T-cell (primary cell): ENCODE measurements at regions not wholly inside any gene's neighbourhood (a gene's known extent, or its start where the extent isn't known, plus 50 kb on each side); places are given as distances from the start of the nearest gene placed in this dataset.

Experiments
- ATAC-seq, 4 experiments: fragments of 200-7000 bp in 3 of 4; fragments of 150-1000 bp in 1 of 4; cut with Tn5 transposase; replicated peaks in 1 of 4; 1 replicate in 3 of 4; 2 replicates in 1 of 4; pipeline ENCODE4 v1.10.0; 2021; ENCODE audit warnings: moderate library complexity in 3 of 4, mild to moderate bottlenecking in 2 of 4, moderate number of reproducible peaks in 1 of 4
- CTCF ChIA-PET, 2 donors: fragments of 300-600 bp; sonication (Branson Sonifier 250); formaldehyde crosslinking; loops; one replicate each; lab custom pipeline; 2022; ENCODE audit warnings: antibody characterized with exemption in 2 of 2; lab: Charles Lee
- POLR2A ChIA-PET, 2 donors: fragments of 300-600 bp; sonication (Branson Sonifier 250); formaldehyde crosslinking; loops; one replicate each; lab custom pipeline; 2022; ENCODE audit warnings: antibody characterized with exemption in 2 of 2; lab: Charles Lee
- DNase-seq, 35 experiments: peaks; one replicate each; pipeline versions ENCODE4 v3.0.0 to v3.0.0-alpha.2; 2013 to 2023
- H3K27ac ChIP-seq: one replicate; pipeline ENCODE4 v1.5.1; 2013; ENCODE audit warnings: low read length
- H3K27me3 ChIP-seq, 2 experiments: replicated peaks in 1 of 2; 1 replicate in 1 of 2; 2 replicates in 1 of 2; pipeline versions ENCODE4 v1.6.1 to v1.7.0; 2013; ENCODE audit warnings: low read length in 1 of 2, mixed read lengths in 1 of 2; ENCODE audit not compliant: control insufficient read depth in 2 of 2, insufficient read depth in 2 of 2; ENCODE audit errors: extremely low read depth in 1 of 2
- H3K36me3 ChIP-seq, 2 donors: 1 replicate in 1 of 2; 2 replicates in 1 of 2; pipeline versions ENCODE4 v1.6.1 to v1.7.0; 2013; ENCODE audit warnings: low read length in 1 of 2; ENCODE audit not compliant: control insufficient read depth in 2 of 2, insufficient read depth in 1 of 2; ENCODE audit errors: extremely low read depth in 1 of 2
- H3K4me1 ChIP-seq, 2 experiments: 1 replicate in 1 of 2; 2 replicates in 1 of 2; pipeline versions ENCODE4 v1.6.1 to v1.7.0; 2013; ENCODE audit warnings: low read length in 2 of 2, mixed read lengths in 1 of 2; ENCODE audit not compliant: insufficient read depth in 2 of 2, control insufficient read depth in 1 of 2; ENCODE audit errors: extremely low read depth in 1 of 2
- H3K4me3 ChIP-seq, 2 donors: 1 replicate in 1 of 2; 2 replicates in 1 of 2; pipeline versions ENCODE4 v1.5.1 to v1.7.0; 2013; ENCODE audit warnings: mild to moderate bottlenecking in 2 of 2, low read length in 1 of 2, moderate library complexity in 1 of 2; ENCODE audit not compliant: control insufficient read depth in 1 of 2; ENCODE audit errors: extremely low read depth in 1 of 2
- H3K9me3 ChIP-seq: 2 replicates; pipeline ENCODE4 v1.7.0; 2013
- H3K27ac Mint-ChIP-seq, 2 donors: one replicate each; pipeline ENCODE4 v1.8.0; 2020 to 2021; ENCODE audit warnings: mild to moderate bottlenecking in 2 of 2, mixed read lengths in 2 of 2
- H3K27me3 Mint-ChIP-seq, 2 donors: one replicate each; pipeline ENCODE4 v1.8.0; 2021 to 2022; ENCODE audit warnings: mixed read lengths in 2 of 2
- H3K36me3 Mint-ChIP-seq: one replicate; pipeline ENCODE4 v1.8.0; 2021; ENCODE audit warnings: mixed read lengths
- H3K4me1 Mint-ChIP-seq, 3 donors: one replicate each; pipeline ENCODE4 v1.8.0; 2020 to 2022; ENCODE audit warnings: mixed read lengths in 3 of 3, mild to moderate bottlenecking in 1 of 3
- H3K4me3 Mint-ChIP-seq, 3 donors: one replicate each; pipeline ENCODE4 v1.8.0; 2020 to 2022; ENCODE audit warnings: mild to moderate bottlenecking in 3 of 3, mixed read lengths in 3 of 3, moderate library complexity in 3 of 3
- H3K9me3 Mint-ChIP-seq, 3 donors: one replicate each; pipeline ENCODE4 v1.8.0; 2020 to 2022; ENCODE audit warnings: mixed read lengths in 3 of 3
- WGBS: methylation state at CpG from one replicate; pipeline ENCODE4 v1.1.5; 2013; ENCODE audit warnings: missing lambda C conversion rate; ENCODE audit not compliant: insufficient coverage; 5-methylcytosine and 5-hydroxymethylcytosine counted together

DNA sequence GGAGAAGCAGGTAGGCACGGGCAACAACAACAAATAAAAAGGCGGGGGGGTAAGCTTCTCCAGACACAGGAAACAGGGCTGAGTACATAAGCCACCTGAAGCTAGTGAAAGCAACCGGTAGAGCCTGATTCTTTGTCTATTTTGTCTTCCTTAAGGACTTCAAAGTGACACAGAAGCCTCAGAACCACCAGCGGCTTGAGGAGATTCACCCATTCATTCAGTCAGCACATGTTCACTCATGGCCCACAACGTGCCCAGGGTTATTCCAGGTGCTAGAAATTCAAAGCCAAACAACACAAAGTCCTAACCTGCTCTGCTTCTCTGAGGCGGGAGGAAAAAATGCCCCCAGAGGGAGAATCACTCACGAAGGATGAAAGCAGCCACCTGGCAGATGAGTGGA is 69.3 kb upstream of the C7orf33 start:
- DNase-seq, result no peak
- Histone ChIP-seq H3K36me3 (no peaks in the 10 kb centered on the region), H3K4me3 (no peak overlapping the region), H3K27me3 (peaks cover 0 to 8% of the 10 kb centered on the region in 2 experiments), H3K9me3 (no peaks in the 10 kb centered on the region), H3K27ac (no peak overlapping the region), H3K4me1 (peaks cover 0 to 3% of the 10 kb centered on the region in 2 experiments)
- peaks cover 30 to 46% of the 10 kb centered on the region in 2 donors for H3K27me3 Mint-ChIP-seq
- H3K4me1 Mint-ChIP-seq, result no peaks in the 10 kb centered on the region
- no peak for ATAC-seq
- H3K27ac Mint-ChIP-seq, result no peak overlapping the region
- H3K4me3 Mint-ChIP-seq, result no peak overlapping the region
- 46% methylated on average over 3 of the region's 7 CpGs for WGBS
- ChIA-PET POLR2A (no interaction called here), CTCF (interaction anchor here in 1 of 2 donors (0.6 kb wide), 1 partner anchor 440 kb away, joined by 3 read pairs; no protein-coding TSS in a partner anchor)
- no peaks in the 10 kb centered on the region for H3K9me3 Mint-ChIP-seq
- H3K36me3 Mint-ChIP-seq, result no peaks in the 10 kb centered on the region

DNA sequence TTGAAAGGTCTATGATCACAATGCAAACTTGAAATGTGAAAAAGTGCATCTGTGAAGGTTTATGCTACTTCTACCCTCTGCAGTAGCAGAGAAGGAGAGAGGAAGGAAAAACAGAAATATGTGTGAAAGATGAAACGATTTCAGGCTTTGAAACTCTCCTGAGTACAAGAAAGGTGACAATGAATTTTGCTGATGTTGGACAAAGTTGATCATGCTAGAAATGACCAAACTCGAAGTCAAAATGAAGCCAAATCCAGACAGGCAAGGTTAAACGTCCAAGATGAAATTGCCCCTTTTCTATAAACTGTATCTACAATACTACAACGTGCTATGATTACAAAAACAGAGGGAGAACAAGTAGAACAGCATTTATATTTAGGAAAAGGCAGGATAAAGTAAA is 67.0 kb upstream of the C7orf33 start:
- Mint-ChIP-seq H3K36me3 (no peaks in the 10 kb centered on the region), H3K4me3 (no peak overlapping the region), H3K27me3 (peaks cover 30 to 49% of the 10 kb centered on the region in 2 donors), H3K9me3 (no peaks in the 10 kb centered on the region), H3K27ac (no peak overlapping the region), H3K4me1 (peaks cover 3 to 8% (median 4%) of the 10 kb centered on the region in 3 donors)
- no peak for ATAC-seq
- ChIA-PET CTCF (no interaction called here), POLR2A (no interaction called here)
- WGBS, result 40% methylated on average over 1 of the region's 4 CpGs
- Histone ChIP-seq H3K4me1 (peaks cover 3 to 7% of the 10 kb centered on the region in 2 experiments), H3K36me3 (no peaks in the 10 kb centered on the region), H3K9me3 (no peaks in the 10 kb centered on the region), H3K27ac (no peak overlapping the region), H3K27me3 (peaks cover 0 to 12% of the 10 kb centered on the region in 2 experiments), H3K4me3 (no peak overlapping the region)
- DNase-seq, result no peak

DNA sequence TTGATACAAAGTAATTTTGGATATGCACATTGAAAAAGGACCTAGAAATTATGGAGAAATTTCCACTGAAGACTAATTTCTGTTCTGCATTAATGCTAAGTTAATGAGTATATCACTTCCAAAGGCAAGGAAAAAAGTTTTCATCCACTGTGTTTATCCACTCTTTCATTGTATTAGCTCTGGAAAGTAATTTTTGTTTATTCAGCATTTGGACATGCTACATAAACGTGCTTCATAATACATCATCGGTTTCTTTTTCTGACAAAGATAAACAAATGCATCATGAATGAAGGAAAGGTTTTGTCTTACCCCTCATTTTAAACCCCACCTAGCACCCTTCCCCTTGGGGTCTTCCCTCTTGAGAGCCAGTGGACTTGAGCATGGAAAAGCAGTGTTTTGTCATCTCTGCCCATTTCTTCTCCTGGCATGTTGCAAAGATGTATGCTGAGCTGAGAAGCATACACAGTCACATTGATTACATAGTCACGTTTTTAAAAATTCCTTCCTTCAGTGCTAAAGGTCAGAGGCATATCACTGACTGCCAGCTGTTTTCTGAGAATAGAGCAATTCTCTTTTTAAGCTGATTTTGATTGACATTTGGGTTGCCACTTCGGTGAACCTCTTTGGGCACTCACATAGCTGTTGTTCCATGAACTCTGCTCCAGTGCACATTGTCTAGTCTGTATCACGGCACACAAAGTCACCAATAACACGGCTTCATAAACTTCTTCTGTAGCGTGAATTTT is 65.9 kb upstream of the C7orf33 start:
- Histone ChIP-seq H3K4me3 (no peak overlapping the region), H3K36me3 (no peaks in the 10 kb centered on the region), H3K27me3 (peaks cover 0 to 12% of the 10 kb centered on the region in 2 experiments), H3K27ac (no peak overlapping the region), H3K9me3 (no peaks in the 10 kb centered on the region), H3K4me1 (peaks cover 3 to 7% of the 10 kb centered on the region in 2 experiments)
- Mint-ChIP-seq H3K27me3 (peaks cover 34 to 46% of the 10 kb centered on the region in 2 donors), H3K4me1 (peaks cover 3 to 8% (median 4%) of the 10 kb centered on the region in 3 donors), H3K36me3 (no peaks in the 10 kb centered on the region), H3K4me3 (no peak overlapping the region), H3K9me3 (no peaks in the 10 kb centered on the region), H3K27ac (no peak overlapping the region)
- ATAC-seq, result no peak
- CTCF ChIA-PET, result interaction anchor here in 1 of 2 donors (0.6 to 0.8 kb wide), 2 partner anchors 16 to 41 kb away, joined by 4 to 5 read pairs; no protein-coding TSS in a partner anchor
- 91% methylated on average over 4 of the region's 7 CpGs for WGBS
- no peak for DNase-seq
- POLR2A ChIA-PET, result no interaction called here

DNA sequence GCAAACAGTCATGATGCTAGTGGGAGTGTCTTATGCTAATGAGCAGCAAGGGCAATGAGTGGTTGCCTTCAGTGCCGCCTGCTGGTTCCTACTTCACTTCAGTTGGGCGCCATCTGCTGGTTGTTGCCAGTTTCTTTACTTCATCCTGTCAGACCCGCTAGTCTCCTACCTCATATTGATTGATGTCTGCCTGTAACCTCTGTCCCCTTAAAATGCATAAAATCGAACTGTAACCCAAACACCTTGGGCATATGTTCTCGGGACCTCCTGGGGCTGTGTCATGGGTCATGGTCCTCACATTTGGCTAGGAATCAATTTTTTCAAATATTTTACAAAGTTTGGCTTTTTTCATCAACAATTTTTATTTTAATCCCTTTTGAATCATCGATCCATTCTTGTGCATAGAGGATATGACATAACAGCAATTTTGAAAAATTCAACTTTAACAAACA is 62.8 kb upstream of the C7orf33 start:
- peak; percentile 94 to 98 (median 98) for ATAC-seq
- Mint-ChIP-seq H3K4me3 (no peak overlapping the region), H3K27me3 (peaks cover 24 to 29% of the 10 kb centered on the region in 2 donors), H3K9me3 (no peaks in the 10 kb centered on the region), H3K36me3 (no peaks in the 10 kb centered on the region), H3K4me1 (peaks cover 3 to 8% (median 4%) of the 10 kb centered on the region in 3 donors), H3K27ac (no peak overlapping the region)
- no peak overlapping the region for H3K27ac ChIP-seq
- CTCF ChIA-PET, result interaction anchor here in 1 of 2 donors (0.6 to 2.1 kb wide), 5 partner anchors 39 to 539 kb away, joined by 3 to 5 read pairs (median 4); no protein-coding TSS in a partner anchor
- H3K9me3 ChIP-seq, result no peaks in the 10 kb centered on the region
- DNase-seq, result peak; percentile 50 to 93 (median 80)
- POLR2A ChIA-PET, result no interaction called here
- peaks cover 0 to 7% of the 10 kb centered on the region in 2 experiments for H3K4me1 ChIP-seq
- peaks cover 0 to 4% of the 10 kb centered on the region in 2 experiments for H3K27me3 ChIP-seq
- H3K4me3 ChIP-seq, result no peak overlapping the region
- 18% methylated on average over 5 of the region's 6 CpGs for WGBS
- H3K36me3 ChIP-seq, result no peaks in the 10 kb centered on the region

DNA sequence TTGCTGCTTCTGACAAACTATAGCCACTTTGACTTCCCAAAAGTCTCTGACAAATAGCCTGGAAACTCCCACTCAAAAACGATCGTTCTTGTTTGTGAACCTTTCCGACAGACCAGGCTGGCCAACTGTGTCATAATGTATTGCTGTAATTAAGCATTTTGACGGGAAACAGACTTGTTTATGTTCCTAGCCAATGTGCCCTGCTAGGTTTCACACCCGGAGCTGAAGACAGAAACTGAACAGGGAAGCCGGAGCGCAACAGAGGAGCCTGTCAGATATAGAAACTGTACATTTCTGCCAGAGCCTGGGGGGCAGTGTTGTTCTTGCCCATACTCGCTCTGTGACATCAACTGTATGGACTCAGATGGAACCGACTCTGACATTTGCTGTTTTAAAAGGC is 55.3 kb upstream of the C7orf33 start:
- H3K27ac ChIP-seq, result no peak overlapping the region
- peak overlapping the region; percentile 17 to 28 (median 22) for H3K4me3 Mint-ChIP-seq
- peaks cover 0 to 15% of the 10 kb centered on the region in 2 experiments for H3K27me3 ChIP-seq
- H3K27me3 Mint-ChIP-seq, result peaks cover 13 to 22% of the 10 kb centered on the region in 2 donors
- no peak overlapping the region for H3K27ac Mint-ChIP-seq
- H3K4me3 ChIP-seq, result no peak overlapping the region
- peak in 15 of 35 experiments; percentile 2 to 25 (median 4) for DNase-seq
- no peaks in the 10 kb centered on the region for H3K9me3 ChIP-seq
- H3K9me3 Mint-ChIP-seq, result no peaks in the 10 kb centered on the region
- POLR2A ChIA-PET, result interaction anchor here in 1 of 2 donors (0.6 kb wide), 1 partner anchor 448 kb away, joined by 3 read pairs; no protein-coding TSS in a partner anchor
- CTCF ChIA-PET, result no interaction called here
- no peaks in the 10 kb centered on the region for H3K36me3 Mint-ChIP-seq
- WGBS, result 1% methylated on average over 9 of the region's 9 CpGs
- H3K4me1 Mint-ChIP-seq, result peaks cover 8 to 10% (median 8%) of the 10 kb centered on the region in 3 donors
- H3K4me1 ChIP-seq, result peaks cover 0 to 4% of the 10 kb centered on the region in 2 experiments
- ATAC-seq, result peak in 3 of 4 experiments; percentile 37 to 74 (median 58)
- H3K36me3 ChIP-seq, result no peaks in the 10 kb centered on the region

DNA sequence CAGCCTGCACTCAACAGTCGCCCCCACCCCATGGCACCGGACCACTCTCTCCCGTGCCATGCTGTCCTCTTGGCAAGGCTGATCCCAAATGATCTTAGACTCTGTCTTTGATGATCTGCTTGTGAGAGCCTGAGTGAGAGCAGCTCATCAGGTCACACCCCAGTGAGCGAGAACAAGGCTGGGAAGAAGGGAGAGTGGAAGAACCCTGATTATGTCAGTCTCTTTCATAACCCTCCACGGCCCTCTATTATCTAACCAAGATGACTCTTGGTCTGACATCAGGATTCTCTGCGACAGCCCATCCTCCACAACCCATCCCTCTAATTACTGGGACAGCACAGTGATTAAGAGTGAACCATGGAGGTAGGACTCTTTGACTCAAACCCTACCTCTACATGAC is 53.1 kb upstream of the C7orf33 start:
- DNase-seq (no peak), ATAC-seq (no peak)
- Histone ChIP-seq H3K9me3 (no peaks in the 10 kb centered on the region), H3K4me3 (no peak overlapping the region), H3K4me1 (peaks cover 0 to 4% of the 10 kb centered on the region in 2 experiments), H3K27ac (no peak overlapping the region), H3K36me3 (no peaks in the 10 kb centered on the region), H3K27me3 (peaks cover 0 to 19% of the 10 kb centered on the region in 2 experiments)
- Mint-ChIP-seq H3K4me3 (no peak overlapping the region), H3K9me3 (no peaks in the 10 kb centered on the region), H3K4me1 (peaks cover 8 to 10% (median 8%) of the 10 kb centered on the region in 3 donors), H3K27ac (no peak overlapping the region), H3K27me3 (peaks cover 4 to 15% of the 10 kb centered on the region in 2 donors), H3K36me3 (no peaks in the 10 kb centered on the region)
- WGBS, result 85% methylated on average over 3 of the region's 6 CpGs
- POLR2A ChIA-PET, result no interaction called here
- CTCF ChIA-PET, result no interaction called here
